HCT116 (cell line): ENCODE measurements at regions not wholly inside any gene's neighbourhood (a gene's known extent, or its start where the extent isn't known, plus 50 kb on each side); places are given as distances from the start of the nearest gene placed in this dataset.

Experiments
- ATAC-seq: fragments of 200-7000 bp; cut with Tn5 transposase; 2 replicates; pipeline ENCODE4 v1.9.1; 2020; ENCODE audit warnings: mild to moderate bottlenecking, moderate library complexity
- BruUV-seq: library from RNA; stranded (reverse); fragments of 400-500 nt; replicated peaks from 2 replicates; lab custom pipeline; 2021; lab: Mats Ljungman, UMichigan
- CTCF ChIA-PET: fragments of 300-600 bp; sonication (Branson Sonifier 250); formaldehyde crosslinking; loops from one replicate; lab custom pipeline; 2021; ENCODE audit warnings: antibody characterized with exemption; lab: Charles Lee
- POLR2A ChIA-PET: fragments of 300-600, 350-600 bp; sonication (Branson Sonifier 250); formaldehyde crosslinking; loops from one replicate; lab custom pipeline; 2021; ENCODE audit warnings: antibody characterized with exemption; lab: Charles Lee
- RAD21 ChIA-PET, 2 experiments: fragments of 300-600 bp; sonication (Branson Sonifier 250); formaldehyde crosslinking; loops; one replicate each; lab custom pipeline; 2023; ENCODE audit warnings: low total read pairs in 2 of 2; ENCODE audit not compliant: uncharacterized antibody in 2 of 2, unreplicated experiment in 2 of 2, low non-redundant PET in 1 of 2; lab: Charles Lee
- DNase-seq: peaks from one replicate; pipeline ENCODE4 v3.0.0-alpha.2; 2010; ENCODE audit warnings: low read depth, low spot score
- H2AFZ ChIP-seq: fragments of 200-600 bp; shearing (Covaris generic), sonication (generic); 2 replicates; pipeline ENCODE4 v1.6.1; 2017; ENCODE audit warnings: low read depth, mixed run types, mixed read lengths, antibody characterized with exemption, low read length; ENCODE audit not compliant: poor library complexity, severe bottlenecking
- H3K27ac ChIP-seq: 2 replicates; pipeline ENCODE4 v1.5.1; 2012; ENCODE audit warnings: low read depth, low read length
- H3K27me3 ChIP-seq: fragments of 200-600 bp; sonication (generic); 2 replicates; pipeline ENCODE4 v1.6.1; 2016; ENCODE audit warnings: mixed run types, low read length, mixed read lengths; ENCODE audit not compliant: insufficient read depth
- H3K36me3 ChIP-seq, 2 experiments: fragments of 200-500 bp in 1 of 2; fragments of 200-600 bp in 1 of 2; sonication (Bioruptor generic) in 1 of 2; sonication (generic) in 1 of 2; 2 replicates each; pipeline versions ENCODE4 v1.5.1 to v1.6.1; 2014 to 2016; ENCODE audit warnings: low read length in 2 of 2, inconsistent platforms in 1 of 2, mixed read lengths in 1 of 2, mixed run types in 1 of 2; ENCODE audit not compliant: insufficient read depth in 2 of 2, control insufficient read depth in 1 of 2
- H3K4me1 ChIP-seq, 2 experiments: fragments of 200-600 bp in 1 of 2; sonication (generic) in 1 of 2; 2 replicates each; pipeline versions ENCODE4 v1.5.1 to v1.6.1; 2012 to 2017; ENCODE audit warnings: low read length in 2 of 2, inconsistent platforms in 1 of 2, mild to moderate bottlenecking in 1 of 2, mixed read lengths in 1 of 2, mixed run types in 1 of 2, moderate library complexity in 1 of 2; ENCODE audit not compliant: insufficient read depth in 2 of 2, control insufficient read depth in 1 of 2
- H3K4me2 ChIP-seq: fragments of 200-600 bp; sonication (generic); 2 replicates; pipeline ENCODE4 v1.6.1; 2017; ENCODE audit warnings: mixed run types, low read length, mixed read lengths
- H3K4me3 ChIP-seq, 2 experiments: fragments of 200-600 bp in 1 of 2; sonication (generic) in 1 of 2; replicated peaks in 1 of 2; 2 replicates each; pipeline ENCODE4 v1.5.1; 2011 to 2016; ENCODE audit warnings: low read length in 2 of 2, control low read depth in 1 of 2, low read depth in 1 of 2, mild to moderate bottlenecking in 1 of 2, mixed read lengths in 1 of 2, mixed run types in 1 of 2
- H3K79me2 ChIP-seq: fragments of 200-600 bp; sonication (generic); 2 replicates; pipeline ENCODE4 v1.6.1; 2017; ENCODE audit warnings: mild to moderate bottlenecking, mixed run types, low read length, moderate library complexity, mixed read lengths; ENCODE audit not compliant: insufficient read depth
- H3K9ac ChIP-seq: fragments of 200-600 bp; sonication (generic); 2 replicates; pipeline ENCODE4 v1.6.1; 2016; ENCODE audit warnings: low read length, mixed read lengths
- H3K9me2 ChIP-seq: fragments of 200-600 bp; sonication (generic), shearing (Covaris generic); 2 replicates; pipeline ENCODE4 v1.6.1; 2017; ENCODE audit warnings: mixed run types, mild to moderate bottlenecking, moderate library complexity; ENCODE audit not compliant: insufficient read depth
- H3K9me3 ChIP-seq, 2 experiments: fragments of 200-500 bp in 1 of 2; fragments of 200-600 bp in 1 of 2; sonication (Bioruptor generic) in 1 of 2; sonication (generic) in 1 of 2; 2 replicates each; pipeline ENCODE4 v1.6.1; 2014 to 2017; ENCODE audit warnings: low read length in 2 of 2, mixed read lengths in 2 of 2, inconsistent platforms in 1 of 2, low read depth in 1 of 2, mild to moderate bottlenecking in 1 of 2, mixed run types in 1 of 2, moderate library complexity in 1 of 2; ENCODE audit not compliant: control insufficient read depth in 1 of 2, insufficient read depth in 1 of 2
- H4K20me1 ChIP-seq: fragments of 200-600 bp; sonication (generic), shearing (Covaris generic); 2 replicates; pipeline ENCODE4 v1.6.1; 2017; ENCODE audit warnings: mixed run types, mild to moderate bottlenecking, moderate library complexity; ENCODE audit not compliant: insufficient read depth
- CBX3 ChIP-seq: IDR thresholded peaks from 2 replicates; pipeline ENCODE4 v1.6.1; 2012; ENCODE audit warnings: low read depth
- CEBPB ChIP-seq: IDR thresholded peaks from 2 replicates; pipeline ENCODE4 v1.6.1; 2012; ENCODE audit warnings: low read depth
- EGR1 ChIP-seq: IDR thresholded peaks from 2 replicates; pipeline ENCODE4 v1.6.1; 2012; ENCODE audit warnings: low read depth
- EZH2 ChIP-seq: fragments of 200-600 bp; sonication (generic); IDR thresholded peaks from 2 replicates; pipeline ENCODE4 v1.6.1; 2017; ENCODE audit warnings: antibody characterized with exemption, mixed run types
- EZH2phosphoT487 ChIP-seq: fragments of 200-600 bp; IDR thresholded peaks from 2 replicates; pipeline ENCODE4 v1.6.1; 2018; ENCODE audit warnings: antibody characterized with exemption, borderline replicate concordance
- FOSL1 ChIP-seq: IDR thresholded peaks from 2 replicates; pipeline ENCODE4 v1.6.1; 2012; ENCODE audit warnings: low read depth
- MAX ChIP-seq: IDR thresholded peaks from 2 replicates; pipeline ENCODE4 v1.6.1; 2012
- POLR2A ChIP-seq: IDR thresholded peaks from 2 replicates; pipeline ENCODE4 v1.7.0; 2011; ENCODE audit warnings: borderline replicate concordance; ENCODE audit not compliant: insufficient read depth, insufficient read length; ENCODE audit errors: extremely low read depth
- POLR2AphosphoS5 ChIP-seq: IDR thresholded peaks from 2 replicates; pipeline ENCODE4 v1.6.1; 2011; ENCODE audit warnings: mild to moderate bottlenecking, low read depth, low read length, moderate library complexity
- RAD21 ChIP-seq: IDR thresholded peaks from 2 replicates; pipeline ENCODE4 v1.6.1; 2012; ENCODE audit warnings: low read depth, mild to moderate bottlenecking
- SIN3A ChIP-seq: IDR thresholded peaks from 2 replicates; pipeline ENCODE4 v1.6.1; 2012; ENCODE audit warnings: low read depth
- SP1 ChIP-seq: IDR thresholded peaks from 2 replicates; pipeline ENCODE4 v1.6.1; 2012; ENCODE audit warnings: low read depth
- SRF ChIP-seq: IDR thresholded peaks from 2 replicates; pipeline ENCODE4 v1.6.1; 2012; ENCODE audit warnings: low read depth
- TCF7L2 ChIP-seq: IDR thresholded peaks from 2 replicates; pipeline ENCODE4 v1.7.0; 2011; ENCODE audit warnings: borderline replicate concordance, inconsistent platforms; ENCODE audit not compliant: insufficient read depth, insufficient read length; ENCODE audit errors: extremely low read depth
- YY1 ChIP-seq: IDR thresholded peaks from 2 replicates; pipeline ENCODE4 v1.6.1; 2011; ENCODE audit warnings: low read length, low read depth, moderate library complexity, mild to moderate bottlenecking; ENCODE audit not compliant: insufficient replicate concordance; ENCODE audit errors: extremely low read depth
- ZFX ChIP-seq: fragments of 450-650 bp; IDR thresholded peaks from 2 replicates; pipeline ENCODE4 v1.6.1; 2017
- ZNF274 ChIP-seq: fragments of 200-500 bp; sonication (Bioruptor generic); IDR thresholded peaks from 2 replicates; pipeline ENCODE4 v1.6.1; 2014; ENCODE audit warnings: mild to moderate bottlenecking, low read depth, low read length, inconsistent platforms
- intact Hi-C: fragments of 100-400 bp; cut with micrococcal nuclease; formaldehyde crosslinking; loops from 2 replicates; pipeline ENCODE4 v1.10.0; 2022
- TF ChIP-seq, protein P1 (sequence below), 3 experiments: fragments of 200-600 bp in 1 of 3; sonication (generic) in 1 of 3; IDR thresholded peaks in 2 of 3; conservative IDR thresholded peaks in 1 of 3; 2 replicates each; pipeline ENCODE4 v1.5.1; 2012 to 2017; ENCODE audit warnings: low read depth in 2 of 3, low read length in 2 of 3, antibody characterized with exemption in 1 of 3, borderline replicate concordance in 1 of 3, control low read depth in 1 of 3, mild to moderate bottlenecking in 1 of 3, mixed read lengths in 1 of 3, mixed run types in 1 of 3, moderate library complexity in 1 of 3; ENCODE audit not compliant: insufficient read depth in 1 of 3
- TF ChIP-seq, protein P2 (sequence below): IDR thresholded peaks from 2 replicates; pipeline ENCODE4 v1.6.1; 2011; ENCODE audit warnings: mild to moderate bottlenecking, low read length, moderate library complexity; ENCODE audit not compliant: insufficient replicate concordance; ENCODE audit errors: extremely low read depth
- TF ChIP-seq, protein P3 (sequence below): IDR thresholded peaks from 2 replicates; pipeline ENCODE4 v1.6.1; 2012; ENCODE audit warnings: low read depth

GRCh38 chr3:81336470-81336869 is 425.0 kb downstream of the GBE1 start:
- Histone ChIP-seq H3K9ac (no peak overlapping the region), H3K79me2 (no peaks in the 10 kb centered on the region), H3K4me3 (no peak overlapping the region), H4K20me1 (no peaks in the 10 kb centered on the region), H3K36me3 (no peaks in the 10 kb centered on the region), H3K27me3 (no peaks in the 10 kb centered on the region), H2AFZ (no peak overlapping the region), H3K4me2 (no peak overlapping the region), H3K9me3 (no peaks in the 10 kb centered on the region), H3K27ac (no peak overlapping the region), H3K4me1 (no peaks in the 10 kb centered on the region), H3K9me2 (no peaks in the 10 kb centered on the region)
- CTCF ChIA-PET = no interaction called here
- POLR2A ChIA-PET = no interaction called here
- no TSS peak for BruUV-seq
- RAD21 ChIA-PET = no interaction called here
- no peak for ATAC-seq
- DNase-seq = no peak
- intact Hi-C loops = no loop called here
- TF ChIP-seq CEBPB (no peak), MAX (no peak), YY1 (no peak), SP1 (no peak), ZFX (no peak), TCF7L2 (no peak), FOSL1 (no peak), CBX3 (no peak), POLR2AphosphoS5 (no peak), SIN3A (no peak), EZH2phosphoT487 (no peak), POLR2A (no peak), SRF (no peak), EGR1 (no peak), ZNF274 (no peak), EZH2 (no peak), RAD21 (no peak)
- TF ChIP-seq, protein P1, sequence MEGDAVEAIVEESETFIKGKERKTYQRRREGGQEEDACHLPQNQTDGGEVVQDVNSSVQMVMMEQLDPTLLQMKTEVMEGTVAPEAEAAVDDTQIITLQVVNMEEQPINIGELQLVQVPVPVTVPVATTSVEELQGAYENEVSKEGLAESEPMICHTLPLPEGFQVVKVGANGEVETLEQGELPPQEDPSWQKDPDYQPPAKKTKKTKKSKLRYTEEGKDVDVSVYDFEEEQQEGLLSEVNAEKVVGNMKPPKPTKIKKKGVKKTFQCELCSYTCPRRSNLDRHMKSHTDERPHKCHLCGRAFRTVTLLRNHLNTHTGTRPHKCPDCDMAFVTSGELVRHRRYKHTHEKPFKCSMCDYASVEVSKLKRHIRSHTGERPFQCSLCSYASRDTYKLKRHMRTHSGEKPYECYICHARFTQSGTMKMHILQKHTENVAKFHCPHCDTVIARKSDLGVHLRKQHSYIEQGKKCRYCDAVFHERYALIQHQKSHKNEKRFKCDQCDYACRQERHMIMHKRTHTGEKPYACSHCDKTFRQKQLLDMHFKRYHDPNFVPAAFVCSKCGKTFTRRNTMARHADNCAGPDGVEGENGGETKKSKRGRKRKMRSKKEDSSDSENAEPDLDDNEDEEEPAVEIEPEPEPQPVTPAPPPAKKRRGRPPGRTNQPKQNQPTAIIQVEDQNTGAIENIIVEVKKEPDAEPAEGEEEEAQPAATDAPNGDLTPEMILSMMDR (IDR thresholded peaks at IDR 0.05 in 2 of 3, conservative IDR thresholded peaks at IDR 0.05 in 1 of 3; ENCODE audit: borderline replicate concordance in 1 of 3, insufficient read depth in 1 of 3, low read depth in 2 of 3, low read length in 2 of 3) = no peak
- TF ChIP-seq, protein P2, sequence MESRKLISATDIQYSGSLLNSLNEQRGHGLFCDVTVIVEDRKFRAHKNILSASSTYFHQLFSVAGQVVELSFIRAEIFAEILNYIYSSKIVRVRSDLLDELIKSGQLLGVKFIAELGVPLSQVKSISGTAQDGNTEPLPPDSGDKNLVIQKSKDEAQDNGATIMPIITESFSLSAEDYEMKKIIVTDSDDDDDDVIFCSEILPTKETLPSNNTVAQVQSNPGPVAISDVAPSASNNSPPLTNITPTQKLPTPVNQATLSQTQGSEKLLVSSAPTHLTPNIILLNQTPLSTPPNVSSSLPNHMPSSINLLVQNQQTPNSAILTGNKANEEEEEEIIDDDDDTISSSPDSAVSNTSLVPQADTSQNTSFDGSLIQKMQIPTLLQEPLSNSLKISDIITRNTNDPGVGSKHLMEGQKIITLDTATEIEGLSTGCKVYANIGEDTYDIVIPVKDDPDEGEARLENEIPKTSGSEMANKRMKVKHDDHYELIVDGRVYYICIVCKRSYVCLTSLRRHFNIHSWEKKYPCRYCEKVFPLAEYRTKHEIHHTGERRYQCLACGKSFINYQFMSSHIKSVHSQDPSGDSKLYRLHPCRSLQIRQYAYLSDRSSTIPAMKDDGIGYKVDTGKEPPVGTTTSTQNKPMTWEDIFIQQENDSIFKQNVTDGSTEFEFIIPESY = no peak
- TF ChIP-seq, protein P3, sequence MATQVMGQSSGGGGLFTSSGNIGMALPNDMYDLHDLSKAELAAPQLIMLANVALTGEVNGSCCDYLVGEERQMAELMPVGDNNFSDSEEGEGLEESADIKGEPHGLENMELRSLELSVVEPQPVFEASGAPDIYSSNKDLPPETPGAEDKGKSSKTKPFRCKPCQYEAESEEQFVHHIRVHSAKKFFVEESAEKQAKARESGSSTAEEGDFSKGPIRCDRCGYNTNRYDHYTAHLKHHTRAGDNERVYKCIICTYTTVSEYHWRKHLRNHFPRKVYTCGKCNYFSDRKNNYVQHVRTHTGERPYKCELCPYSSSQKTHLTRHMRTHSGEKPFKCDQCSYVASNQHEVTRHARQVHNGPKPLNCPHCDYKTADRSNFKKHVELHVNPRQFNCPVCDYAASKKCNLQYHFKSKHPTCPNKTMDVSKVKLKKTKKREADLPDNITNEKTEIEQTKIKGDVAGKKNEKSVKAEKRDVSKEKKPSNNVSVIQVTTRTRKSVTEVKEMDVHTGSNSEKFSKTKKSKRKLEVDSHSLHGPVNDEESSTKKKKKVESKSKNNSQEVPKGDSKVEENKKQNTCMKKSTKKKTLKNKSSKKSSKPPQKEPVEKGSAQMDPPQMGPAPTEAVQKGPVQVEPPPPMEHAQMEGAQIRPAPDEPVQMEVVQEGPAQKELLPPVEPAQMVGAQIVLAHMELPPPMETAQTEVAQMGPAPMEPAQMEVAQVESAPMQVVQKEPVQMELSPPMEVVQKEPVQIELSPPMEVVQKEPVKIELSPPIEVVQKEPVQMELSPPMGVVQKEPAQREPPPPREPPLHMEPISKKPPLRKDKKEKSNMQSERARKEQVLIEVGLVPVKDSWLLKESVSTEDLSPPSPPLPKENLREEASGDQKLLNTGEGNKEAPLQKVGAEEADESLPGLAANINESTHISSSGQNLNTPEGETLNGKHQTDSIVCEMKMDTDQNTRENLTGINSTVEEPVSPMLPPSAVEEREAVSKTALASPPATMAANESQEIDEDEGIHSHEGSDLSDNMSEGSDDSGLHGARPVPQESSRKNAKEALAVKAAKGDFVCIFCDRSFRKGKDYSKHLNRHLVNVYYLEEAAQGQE = no peak
- TF ChIP-seq, all 23 proteins: peak for 0
